Gastrocnemius medialis (tissue), 4 donors: ENCODE measurements at regions not wholly inside any gene's neighbourhood (a gene's known extent, or its start where the extent isn't known, plus 50 kb on each side); places are given as distances from the start of the nearest gene placed in this dataset.
"Not testable (repeated sequence)": the region's sequence is repeated elsewhere in the genome, so short reads cannot be mapped to it uniquely, and the experiment has no call there.

ENCODE experiments used
- ATAC-seq, 2 donors: fragments of 150-250 bp; one replicate each; pipeline ENCODE4 v1.9.1; 2016
- DNase-seq, 2 donors: peaks; one replicate each; pipeline ENCODE4 v3.0.0-alpha.2; 2019
- H3K27ac ChIP-seq, 4 donors: fragments of 200-600 bp; sonication (generic); 1 replicate in 1 of 4; 2 replicates in 3 of 4; pipeline ENCODE4 v1.5.1; 2016 to 2018; ENCODE audit warnings: mild to moderate bottlenecking in 2 of 4, moderate library complexity in 1 of 4
- H3K27me3 ChIP-seq, 3 donors: fragments of 200-600 bp; sonication (generic) in 2 of 3; 1 replicate in 1 of 3; 2 replicates in 2 of 3; pipeline versions ENCODE4 v1.5.1 to v1.6.0; 2016 to 2019; ENCODE audit warnings: mild to moderate bottlenecking in 1 of 3, moderate library complexity in 1 of 3
- H3K36me3 ChIP-seq, 2 donors: fragments of 200-600 bp; sonication (generic) in 1 of 2; one replicate each; pipeline ENCODE4 v1.5.1; 2017 to 2018
- H3K4me1 ChIP-seq, 2 donors: fragments of 200-600 bp; sonication (generic) in 1 of 2; one replicate each; pipeline ENCODE4 v1.5.1; 2016 to 2017; ENCODE audit warnings: mild to moderate bottlenecking in 2 of 2
- H3K4me3 ChIP-seq, 4 donors: fragments of 200-600 bp; sonication (generic) in 3 of 4; 1 replicate in 1 of 4; 2 replicates in 3 of 4; pipeline ENCODE4 v1.5.1; 2016 to 2019; ENCODE audit warnings: mild to moderate bottlenecking in 2 of 4
- H3K9me3 ChIP-seq, 3 donors: fragments of 200-600 bp; sonication (generic) in 2 of 3; 1 replicate in 1 of 3; 2 replicates in 2 of 3; pipeline ENCODE4 v1.5.1; 2016 to 2019
- POLR2A ChIP-seq, 2 donors: fragments of 450-650 bp; IDR thresholded peaks; one replicate each; pipeline ENCODE4 v1.6.1; 2017; ENCODE audit warnings: antibody characterized with exemption in 2 of 2, mild to moderate bottlenecking in 2 of 2, moderate library complexity in 2 of 2
- in situ Hi-C, 4 donors: fragments of 200-750 bp; cut with MboI; loops; one replicate each; pipeline versions ENCODE4 v1.15.0 to v1.8.0; 2017; ENCODE audit warnings: low sequenced_read_pairs in 4 of 4
- intact Hi-C: fragments of 100-400 bp; cut with DNase I; formaldehyde crosslinking; loops from one replicate; pipeline ENCODE4 v1.15.1; 2023; ENCODE audit warnings: low total_unique reads
- TF ChIP-seq, protein P1 (sequence below), 5 experiments: fragments of 450-650 bp in 3 of 5; fragments of 200-600 bp in 2 of 5; sonication (generic) in 2 of 5; IDR thresholded peaks in 4 of 5; conservative IDR thresholded peaks in 1 of 5; 1 replicate in 4 of 5; 2 replicates in 1 of 5; pipeline ENCODE4 v1.5.1; 2016 to 2019; ENCODE audit warnings: antibody characterized with exemption in 5 of 5, mild to moderate bottlenecking in 3 of 5, moderate library complexity in 3 of 5

DNA sequence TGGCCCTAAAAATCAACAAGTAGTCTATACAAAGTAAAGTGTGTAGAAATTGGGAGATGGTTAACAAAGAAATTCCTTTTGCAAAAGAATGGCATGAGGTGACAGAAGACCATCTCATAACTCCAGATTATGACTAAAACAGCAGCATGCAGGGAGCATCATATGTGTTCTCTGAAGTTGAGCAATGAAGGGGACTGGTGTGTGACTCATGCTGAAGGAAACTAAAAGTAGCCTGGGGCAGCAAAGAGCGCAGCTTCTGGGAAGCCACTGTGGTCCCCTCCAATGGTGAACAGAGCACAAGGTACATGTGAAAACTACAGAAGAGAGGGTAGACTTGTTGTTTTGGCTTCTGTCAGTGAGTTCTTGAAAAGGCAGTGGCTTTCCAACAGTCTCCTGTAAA lies 133.4 kb downstream of the MACC1 start:
- Histone ChIP-seq H3K4me3 (no peak overlapping the region), H3K36me3 (no peaks in the 10 kb centered on the region), H3K4me1 (no peaks in the 10 kb centered on the region), H3K27me3 (no peaks in the 10 kb centered on the region), H3K27ac (no peak overlapping the region), H3K9me3 (no peaks in the 10 kb centered on the region)
- no peak for TF ChIP-seq POLR2A (IDR thresholded peaks at IDR 0.05)
- TF ChIP-seq, protein P1, sequence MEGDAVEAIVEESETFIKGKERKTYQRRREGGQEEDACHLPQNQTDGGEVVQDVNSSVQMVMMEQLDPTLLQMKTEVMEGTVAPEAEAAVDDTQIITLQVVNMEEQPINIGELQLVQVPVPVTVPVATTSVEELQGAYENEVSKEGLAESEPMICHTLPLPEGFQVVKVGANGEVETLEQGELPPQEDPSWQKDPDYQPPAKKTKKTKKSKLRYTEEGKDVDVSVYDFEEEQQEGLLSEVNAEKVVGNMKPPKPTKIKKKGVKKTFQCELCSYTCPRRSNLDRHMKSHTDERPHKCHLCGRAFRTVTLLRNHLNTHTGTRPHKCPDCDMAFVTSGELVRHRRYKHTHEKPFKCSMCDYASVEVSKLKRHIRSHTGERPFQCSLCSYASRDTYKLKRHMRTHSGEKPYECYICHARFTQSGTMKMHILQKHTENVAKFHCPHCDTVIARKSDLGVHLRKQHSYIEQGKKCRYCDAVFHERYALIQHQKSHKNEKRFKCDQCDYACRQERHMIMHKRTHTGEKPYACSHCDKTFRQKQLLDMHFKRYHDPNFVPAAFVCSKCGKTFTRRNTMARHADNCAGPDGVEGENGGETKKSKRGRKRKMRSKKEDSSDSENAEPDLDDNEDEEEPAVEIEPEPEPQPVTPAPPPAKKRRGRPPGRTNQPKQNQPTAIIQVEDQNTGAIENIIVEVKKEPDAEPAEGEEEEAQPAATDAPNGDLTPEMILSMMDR (IDR thresholded peaks at IDR 0.05 in 4 of 5, conservative IDR thresholded peaks at IDR 0.05 in 1 of 5): no peak
- ATAC-seq: no peak
- no peak for DNase-seq
- in situ Hi-C loops (no loop called here), intact Hi-C loops (no loop called here)

DNA sequence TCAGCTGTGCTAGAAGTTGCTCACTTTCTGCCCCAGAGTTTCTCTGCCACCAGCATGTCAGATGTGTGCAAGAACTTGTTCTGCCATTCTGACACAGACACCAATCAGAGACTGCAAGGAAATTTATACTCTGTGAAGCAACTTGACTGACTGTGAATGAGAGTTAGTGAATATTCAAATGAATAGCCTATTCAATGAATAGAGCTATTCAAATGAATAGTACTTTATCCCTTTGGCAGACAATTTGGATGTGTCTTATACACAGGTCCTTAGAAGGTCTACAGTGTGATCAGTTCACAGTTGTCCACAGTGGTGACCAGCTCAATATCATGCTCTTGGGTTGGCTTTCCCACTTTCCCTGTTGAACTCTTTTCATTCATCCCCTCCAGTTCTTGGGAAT lies 138.1 kb downstream of the MACC1 start:
- H3K27me3 ChIP-seq: no peaks in the 10 kb centered on the region
- H3K36me3 ChIP-seq: no peaks in the 10 kb centered on the region
- no peak overlapping the region for H3K27ac ChIP-seq
- H3K4me1 ChIP-seq: no peaks in the 10 kb centered on the region
- DNase-seq (no peak), ATAC-seq (no peak)
- in situ Hi-C loops: no loop called here
- TF ChIP-seq, protein P1 (IDR thresholded peaks at IDR 0.05 in 4 of 5, conservative IDR thresholded peaks at IDR 0.05 in 1 of 5): no peak
- no peak for TF ChIP-seq POLR2A (IDR thresholded peaks at IDR 0.05)
- H3K4me3 ChIP-seq: no peak overlapping the region
- intact Hi-C loops: no loop called here
- H3K9me3 ChIP-seq: no peaks in the 10 kb centered on the region

DNA sequence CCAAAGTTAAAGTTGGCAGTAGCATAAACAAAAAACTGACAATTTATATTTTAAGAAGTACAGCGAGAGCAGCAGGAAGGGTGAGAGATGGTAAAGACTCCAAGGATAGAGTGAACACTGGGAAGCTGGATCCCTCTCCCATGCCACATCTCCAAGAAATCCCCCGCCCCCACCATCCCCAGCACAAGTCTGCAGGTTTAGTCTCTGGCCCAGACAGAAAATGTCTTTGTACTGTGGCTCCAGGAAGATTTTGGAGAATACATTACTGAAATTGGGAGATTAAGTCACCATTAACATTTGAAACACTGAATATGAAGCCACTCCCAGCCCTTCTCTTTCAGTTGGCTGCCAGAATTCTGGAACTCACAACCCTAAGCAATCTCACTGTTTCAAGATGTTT lies 140.3 kb downstream of the MACC1 start:
- ATAC-seq (no peak), DNase-seq (no peak)
- Histone ChIP-seq H3K27me3 (no peaks in the 10 kb centered on the region), H3K4me3 (no peak overlapping the region), H3K36me3 (no peaks in the 10 kb centered on the region), H3K4me1 (no peaks in the 10 kb centered on the region), H3K9me3 (no peaks in the 10 kb centered on the region), H3K27ac (no peak overlapping the region)
- TF ChIP-seq, protein P1 (IDR thresholded peaks at IDR 0.05 in 4 of 5, conservative IDR thresholded peaks at IDR 0.05 in 1 of 5): no peak
- no peak for TF ChIP-seq POLR2A (IDR thresholded peaks at IDR 0.05)
- in situ Hi-C loops (no loop called here), intact Hi-C loops (no loop called here)

DNA sequence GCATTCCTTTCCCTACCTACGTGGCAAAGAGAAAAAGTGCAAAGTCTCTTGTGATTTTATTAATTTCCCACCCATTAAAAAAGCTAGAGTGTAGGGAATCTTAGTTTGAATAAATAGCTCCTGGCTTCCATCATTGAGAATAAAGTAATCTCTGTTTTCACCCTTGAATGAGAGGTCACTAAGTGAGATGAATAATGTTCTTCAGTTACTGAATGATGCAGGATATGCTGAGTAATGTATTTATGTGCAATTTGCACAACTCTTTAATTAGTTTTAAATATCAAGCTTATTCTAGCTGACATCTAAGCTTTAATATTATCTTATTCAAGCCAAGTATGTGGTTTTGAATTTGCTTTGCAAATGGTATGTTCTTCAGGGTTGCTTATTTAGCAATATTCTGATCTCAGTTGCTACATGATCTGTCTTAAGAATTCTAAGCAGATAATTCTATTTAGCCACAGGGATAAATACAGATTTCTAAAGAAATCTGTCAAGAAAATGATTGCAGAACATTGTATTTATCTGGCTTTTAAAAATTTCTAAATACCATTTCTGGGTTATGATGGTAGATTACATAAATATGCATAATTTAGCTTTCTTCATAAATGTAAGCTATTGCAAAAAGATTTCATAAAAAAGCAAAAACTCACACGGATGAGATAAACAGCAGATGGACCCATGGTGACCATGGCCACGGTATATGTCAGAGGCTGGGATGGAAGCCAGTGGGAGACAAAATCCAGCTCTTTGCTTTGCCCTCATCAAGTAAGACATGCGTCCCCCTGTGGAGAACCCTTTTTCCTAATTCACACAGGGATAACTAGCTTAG lies 141.0 kb downstream of the MACC1 start:
- H3K4me3 ChIP-seq: no peak overlapping the region
- TF ChIP-seq, protein P1 (IDR thresholded peaks at IDR 0.05 in 4 of 5, conservative IDR thresholded peaks at IDR 0.05 in 1 of 5): no peak
- TF ChIP-seq POLR2A (IDR thresholded peaks at IDR 0.05): no peak
- H3K36me3 ChIP-seq: no peaks in the 10 kb centered on the region
- no peaks in the 10 kb centered on the region for H3K4me1 ChIP-seq
- no peaks in the 10 kb centered on the region for H3K9me3 ChIP-seq
- DNase-seq (no peak), ATAC-seq (no peak)
- no peaks in the 10 kb centered on the region for H3K27me3 ChIP-seq
- intact Hi-C loops: no loop called here
- in situ Hi-C loops: no loop called here
- H3K27ac ChIP-seq: no peak overlapping the region

DNA sequence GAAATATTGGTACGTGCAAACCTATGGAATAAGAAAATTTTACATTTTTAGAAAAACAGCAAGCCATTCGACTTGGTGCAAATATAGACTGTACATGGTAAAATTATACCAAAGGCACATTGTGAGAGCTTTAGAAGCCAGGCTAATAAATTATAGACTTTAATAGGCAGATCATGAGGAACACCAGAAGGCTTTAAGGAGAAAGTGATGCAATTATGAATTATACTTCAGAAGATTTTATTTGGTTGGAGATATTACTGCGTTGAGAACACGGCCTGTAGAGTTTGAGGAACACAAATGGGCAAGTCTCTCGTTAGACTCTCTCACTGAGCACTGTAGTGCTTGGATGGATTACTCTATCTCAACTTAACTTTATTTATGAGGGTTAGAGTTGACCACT lies 141.7 kb downstream of the MACC1 start:
- no peaks in the 10 kb centered on the region for H3K9me3 ChIP-seq
- intact Hi-C loops (no loop called here), in situ Hi-C loops (no loop called here)
- no peak for ATAC-seq
- H3K4me1 ChIP-seq: no peaks in the 10 kb centered on the region
- H3K4me3 ChIP-seq: no peak overlapping the region
- no peak overlapping the region for H3K27ac ChIP-seq
- TF ChIP-seq POLR2A (IDR thresholded peaks at IDR 0.05): no peak
- TF ChIP-seq, protein P1 (IDR thresholded peaks at IDR 0.05 in 4 of 5, conservative IDR thresholded peaks at IDR 0.05 in 1 of 5): no peak
- no peaks in the 10 kb centered on the region for H3K36me3 ChIP-seq
- H3K27me3 ChIP-seq: no peaks in the 10 kb centered on the region
- no peak for DNase-seq

DNA sequence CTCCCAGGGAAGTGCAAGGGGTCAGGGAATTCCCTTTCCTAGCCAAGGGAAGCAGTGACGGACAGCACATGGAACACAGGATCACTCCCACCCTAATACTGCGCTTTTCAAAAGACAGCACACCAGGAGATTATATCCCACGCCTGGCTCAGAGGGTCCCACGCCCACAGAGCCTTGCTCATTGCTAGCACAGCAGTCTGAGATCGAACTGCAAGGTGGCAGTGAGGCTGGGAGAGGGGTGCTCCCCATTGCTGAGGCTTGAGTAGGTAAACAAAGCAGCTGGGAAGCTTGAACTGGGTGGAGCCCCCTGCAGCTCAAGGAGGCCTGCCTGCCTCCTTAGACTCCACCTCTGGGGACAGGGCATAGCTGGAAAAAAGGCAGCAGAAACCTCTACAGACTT lies 149.2 kb downstream of the MACC1 start:
- H3K27ac ChIP-seq, intact Hi-C loops, H3K36me3 ChIP-seq, H3K4me3 ChIP-seq, in situ Hi-C loops, DNase-seq, H3K4me1 ChIP-seq, H3K27me3 ChIP-seq, H3K9me3 ChIP-seq, ATAC-seq: not testable (repeated sequence)
